Activated naive CD8-positive, alpha-beta T cell treated with anti-CD3 and anti-CD28 coated beads, Interleukin-2, amount 10 ng/mL, durations not matched to agents 7 days and 5 days (primary cell): ENCODE measurements at regions not wholly inside any gene's neighbourhood (a gene's known extent, or its start where the extent isn't known, plus 50 kb on each side); places are given as distances from the start of the nearest gene placed in this dataset.

Source experiments
- ATAC-seq: fragments of 150-1000 bp; cut with Tn5 transposase; one replicate; pipeline ENCODE4 v1.10.0; 2021; ENCODE audit warnings: low read depth, moderate library complexity
- POLR2A ChIA-PET: fragments of 350-600 bp; sonication (Branson Sonifier 250); formaldehyde crosslinking; loops from one replicate; lab custom pipeline; 2021; ENCODE audit warnings: antibody characterized with exemption; lab: Charles Lee
- DNase-seq: peaks from one replicate; pipeline ENCODE4 v3.0.0; 2021
- H3K27ac Mint-ChIP-seq: one replicate; pipeline ENCODE4 v1.8.0; 2022; ENCODE audit warnings: mild to moderate bottlenecking, mixed read lengths
- H3K27me3 Mint-ChIP-seq: one replicate; pipeline ENCODE4 v1.8.0; 2022; ENCODE audit warnings: mild to moderate bottlenecking, moderate library complexity, mixed read lengths
- H3K36me3 Mint-ChIP-seq: one replicate; pipeline ENCODE4 v1.8.0; 2021; ENCODE audit warnings: mild to moderate bottlenecking, mixed read lengths
- H3K4me1 Mint-ChIP-seq: one replicate; pipeline ENCODE4 v1.8.0; 2021; ENCODE audit warnings: mixed read lengths
- H3K4me3 Mint-ChIP-seq: one replicate; pipeline ENCODE4 v1.8.0; 2022; ENCODE audit warnings: mild to moderate bottlenecking, moderate library complexity, mixed read lengths
- H3K9me3 Mint-ChIP-seq: one replicate; pipeline ENCODE4 v1.8.0; 2021; ENCODE audit warnings: mixed read lengths

GRCh38 chr2:240325016-240326007 is 110.2 kb upstream of the GPC1 start:
- H3K4me3 Mint-ChIP-seq, result no peak overlapping the region
- no peak for ATAC-seq
- no peak overlapping the region for H3K27ac Mint-ChIP-seq
- POLR2A ChIA-PET, result no interaction called here
- peaks cover 5% of the 10 kb centered on the region for H3K27me3 Mint-ChIP-seq
- H3K9me3 Mint-ChIP-seq, result no peaks in the 10 kb centered on the region
- no peak for DNase-seq
- H3K4me1 Mint-ChIP-seq, result no peaks in the 10 kb centered on the region
- H3K36me3 Mint-ChIP-seq, result no peaks in the 10 kb centered on the region

GRCh38 chr2:240326246-240326645 is 109.2 kb upstream of the GPC1 start:
- no peak for DNase-seq
- no peaks in the 10 kb centered on the region for H3K36me3 Mint-ChIP-seq
- ATAC-seq, result no peak
- POLR2A ChIA-PET, result no interaction called here
- no peaks in the 10 kb centered on the region for H3K4me1 Mint-ChIP-seq
- no peak overlapping the region for H3K4me3 Mint-ChIP-seq
- H3K27ac Mint-ChIP-seq, result no peak overlapping the region
- peaks cover 3% of the 10 kb centered on the region for H3K27me3 Mint-ChIP-seq
- H3K9me3 Mint-ChIP-seq, result peaks cover 2% of the 10 kb centered on the region

DNA sequence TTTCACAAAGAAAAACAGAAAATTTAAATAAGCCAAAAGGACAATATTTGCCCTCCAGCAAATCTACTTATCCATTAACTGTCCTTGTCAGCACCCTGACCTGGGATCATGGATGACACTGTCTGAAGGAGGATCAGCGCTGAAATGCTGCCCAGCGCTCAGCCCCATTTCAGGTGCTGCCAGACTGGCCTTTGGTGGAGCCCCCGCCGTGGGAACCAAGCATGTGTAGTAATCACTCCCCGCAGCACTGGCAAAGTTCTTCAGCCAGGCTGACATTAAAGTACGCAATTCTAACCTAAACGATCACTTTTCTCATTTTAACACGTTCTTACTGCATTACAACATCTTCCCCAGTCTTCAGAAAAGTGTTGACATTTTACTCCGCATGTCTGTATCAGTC is 108.6 kb upstream of the GPC1 start:
- no peak overlapping the region for H3K4me3 Mint-ChIP-seq
- no peaks in the 10 kb centered on the region for H3K4me1 Mint-ChIP-seq
- H3K9me3 Mint-ChIP-seq, result peaks cover 3% of the 10 kb centered on the region
- POLR2A ChIA-PET, result no interaction called here
- no peak for ATAC-seq
- no peaks in the 10 kb centered on the region for H3K36me3 Mint-ChIP-seq
- no peak for DNase-seq
- no peak overlapping the region for H3K27ac Mint-ChIP-seq
- peaks cover 4% of the 10 kb centered on the region for H3K27me3 Mint-ChIP-seq

- peaks cover 8% of the 10 kb centered on the region for H3K9me3 Mint-ChIP-seq
- H3K4me3 Mint-ChIP-seq, result no peak overlapping the region
- no peak for ATAC-seq
- no peak for DNase-seq
- no peaks in the 10 kb centered on the region for H3K4me1 Mint-ChIP-seq
- POLR2A ChIA-PET, result no interaction called here
- peaks cover 6% of the 10 kb centered on the region for H3K27me3 Mint-ChIP-seq
- H3K36me3 Mint-ChIP-seq, result no peaks in the 10 kb centered on the region
- no peak overlapping the region for H3K27ac Mint-ChIP-seq
Measured at GRCh38 chr2:240327566-240327965, 107.9 kb upstream of the GPC1 start.

- H3K4me3 Mint-ChIP-seq, result no peak overlapping the region
- POLR2A ChIA-PET, result no interaction called here
- no peaks in the 10 kb centered on the region for H3K36me3 Mint-ChIP-seq
- no peaks in the 10 kb centered on the region for H3K4me1 Mint-ChIP-seq
- ATAC-seq (no peak), DNase-seq (no peak)
- no peak overlapping the region for H3K27ac Mint-ChIP-seq
- peaks cover 6% of the 10 kb centered on the region for H3K27me3 Mint-ChIP-seq
- peaks cover 8% of the 10 kb centered on the region for H3K9me3 Mint-ChIP-seq
Measured at GRCh38 chr2:240328526-240328925, 106.9 kb upstream of the GPC1 start.

GRCh38 chr2:240329116-240329665 is 106.3 kb upstream of the GPC1 start:
- POLR2A ChIA-PET, result no interaction called here
- ATAC-seq (no peak), DNase-seq (no peak)
- Mint-ChIP-seq H3K9me3 (peaks cover 8% of the 10 kb centered on the region), H3K27ac (no peak overlapping the region), H3K4me1 (no peaks in the 10 kb centered on the region), H3K4me3 (no peak overlapping the region), H3K27me3 (peaks cover 6% of the 10 kb centered on the region), H3K36me3 (no peaks in the 10 kb centered on the region)

DNA sequence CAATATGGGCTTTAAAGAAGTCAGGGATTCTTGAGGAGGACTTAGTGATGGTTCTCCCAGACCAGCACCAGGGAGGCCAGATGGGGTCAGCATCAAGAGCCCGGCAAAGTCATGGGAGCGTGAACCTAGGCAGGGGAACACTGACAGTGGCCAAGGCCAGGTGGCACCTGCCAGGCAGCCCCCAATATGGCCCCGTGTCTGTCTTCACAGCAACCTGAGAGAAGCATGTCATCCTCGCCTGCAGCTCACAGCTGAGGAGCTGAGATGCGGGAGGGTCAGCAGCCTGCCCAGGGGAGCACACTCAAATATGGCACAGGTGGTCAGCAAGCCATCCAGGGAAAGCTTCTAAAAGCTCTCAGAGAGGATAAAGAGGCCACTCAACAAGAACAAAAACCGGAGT is 105.7 kb upstream of the GPC1 start:
- peaks cover 6% of the 10 kb centered on the region for H3K27me3 Mint-ChIP-seq
- H3K4me3 Mint-ChIP-seq, result no peak overlapping the region
- peaks cover 8% of the 10 kb centered on the region for H3K9me3 Mint-ChIP-seq
- no peaks in the 10 kb centered on the region for H3K4me1 Mint-ChIP-seq
- DNase-seq (no peak), ATAC-seq (no peak)
- H3K27ac Mint-ChIP-seq, result no peak overlapping the region
- no peaks in the 10 kb centered on the region for H3K36me3 Mint-ChIP-seq
- POLR2A ChIA-PET, result no interaction called here

DNA sequence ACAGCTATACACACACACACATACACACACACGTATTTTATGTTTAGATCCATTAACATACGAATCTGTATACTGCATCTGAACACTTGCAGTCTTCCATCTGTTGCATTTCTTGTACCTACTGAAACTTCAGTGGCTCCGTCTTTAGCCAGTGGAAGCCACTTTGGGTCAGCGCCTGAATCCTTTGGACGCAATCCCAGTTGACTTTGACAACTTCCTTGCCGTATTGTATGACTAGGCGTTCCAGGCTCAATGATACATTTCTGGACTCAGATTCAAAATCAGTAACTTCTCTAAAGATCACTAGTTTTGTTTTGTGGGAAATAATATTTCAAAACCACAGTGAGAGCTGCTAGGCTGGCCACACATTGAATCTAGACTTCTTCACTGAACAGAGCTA is 101.5 kb upstream of the GPC1 start:
- Mint-ChIP-seq H3K4me3 (no peak overlapping the region), H3K9me3 (peaks cover 8% of the 10 kb centered on the region), H3K27me3 (peaks cover 18% of the 10 kb centered on the region), H3K36me3 (no peaks in the 10 kb centered on the region), H3K27ac (no peak overlapping the region), H3K4me1 (no peaks in the 10 kb centered on the region)
- ATAC-seq, result no peak
- POLR2A ChIA-PET, result no interaction called here
- DNase-seq, result no peak

DNA sequence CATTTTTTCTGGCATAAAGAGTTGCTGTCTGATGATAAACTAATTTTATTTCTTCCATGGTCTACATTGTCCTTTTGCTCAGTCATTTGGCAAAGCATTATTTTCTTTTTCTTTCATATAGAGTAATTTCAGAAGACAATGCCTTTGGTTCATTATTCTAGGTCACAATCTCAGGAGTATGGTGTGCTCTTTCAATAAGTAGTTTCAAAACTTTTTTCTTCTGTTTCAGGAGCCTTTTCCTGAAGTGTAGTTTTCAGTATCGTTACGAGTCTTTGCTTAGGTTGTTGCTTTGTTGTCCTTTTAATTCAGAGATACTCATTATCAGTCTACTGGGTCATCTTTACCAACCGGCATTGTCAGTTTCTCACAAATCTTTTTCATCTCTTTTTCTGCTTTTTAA is 100.4 kb upstream of the GPC1 start:
- Mint-ChIP-seq H3K36me3 (no peaks in the 10 kb centered on the region), H3K27ac (no peak overlapping the region), H3K27me3 (peaks cover 18% of the 10 kb centered on the region), H3K4me3 (no peak overlapping the region), H3K4me1 (no peaks in the 10 kb centered on the region), H3K9me3 (peaks cover 8% of the 10 kb centered on the region)
- POLR2A ChIA-PET, result no interaction called here
- ATAC-seq, result no peak
- no peak for DNase-seq

- ATAC-seq (no peak), DNase-seq (no peak)
- Mint-ChIP-seq H3K36me3 (no peaks in the 10 kb centered on the region), H3K4me1 (no peaks in the 10 kb centered on the region), H3K27me3 (peaks cover 16% of the 10 kb centered on the region), H3K27ac (no peak overlapping the region), H3K9me3 (peaks cover 5% of the 10 kb centered on the region), H3K4me3 (no peak overlapping the region)
- POLR2A ChIA-PET, result no interaction called here
Measured at GRCh38 chr2:240336820-240337427, 98.5 kb upstream of the GPC1 start.

- peaks cover 14% of the 10 kb centered on the region for H3K27me3 Mint-ChIP-seq
- H3K9me3 Mint-ChIP-seq, result no peaks in the 10 kb centered on the region
- POLR2A ChIA-PET, result no interaction called here
- H3K36me3 Mint-ChIP-seq, result no peaks in the 10 kb centered on the region
- DNase-seq (no peak), ATAC-seq (no peak)
- no peak overlapping the region for H3K4me3 Mint-ChIP-seq
- H3K27ac Mint-ChIP-seq, result no peak overlapping the region
- H3K4me1 Mint-ChIP-seq, result no peaks in the 10 kb centered on the region
Measured at GRCh38 chr2:240338274-240338673, 97.2 kb upstream of the GPC1 start.

- POLR2A ChIA-PET, result no interaction called here
- Mint-ChIP-seq H3K27me3 (peaks cover 14% of the 10 kb centered on the region), H3K4me1 (no peaks in the 10 kb centered on the region), H3K4me3 (no peak overlapping the region), H3K9me3 (no peaks in the 10 kb centered on the region), H3K27ac (no peak overlapping the region), H3K36me3 (no peaks in the 10 kb centered on the region)
- ATAC-seq (no peak), DNase-seq (no peak)
Measured at GRCh38 chr2:240339411-240340360, 95.8 kb upstream of the GPC1 start.

- POLR2A ChIA-PET, result no interaction called here
- H3K27me3 Mint-ChIP-seq, result peaks cover 14% of the 10 kb centered on the region
- H3K36me3 Mint-ChIP-seq, result no peaks in the 10 kb centered on the region
- H3K9me3 Mint-ChIP-seq, result no peaks in the 10 kb centered on the region
- DNase-seq (no peak), ATAC-seq (no peak)
- no peak overlapping the region for H3K27ac Mint-ChIP-seq
- no peaks in the 10 kb centered on the region for H3K4me1 Mint-ChIP-seq
- H3K4me3 Mint-ChIP-seq, result no peak overlapping the region
Measured at GRCh38 chr2:240340361-240340761, 95.1 kb upstream of the GPC1 start.
